Thyroid gland (tissue), 4 donors: ENCODE measurements at regions not wholly inside any gene's neighbourhood (a gene's known extent, or its start where the extent isn't known, plus 50 kb on each side); places are given as distances from the start of the nearest gene placed in this dataset.

Experiments
- POLR2A ChIP-seq, 2 donors: fragments of 450-650 bp; IDR thresholded peaks; one replicate each; pipeline ENCODE4 v1.6.1; 2017; ENCODE audit warnings: antibody characterized with exemption in 2 of 2, mild to moderate bottlenecking in 2 of 2, moderate library complexity in 1 of 2
- TF ChIP-seq, protein P1 (sequence below), 6 experiments: fragments of 200-600 bp in 3 of 6; fragments of 450-650 bp in 3 of 6; sonication (generic) in 3 of 6; IDR thresholded peaks; one replicate each; pipeline ENCODE4 v1.5.1; 2016 to 2019; ENCODE audit warnings: antibody characterized with exemption in 6 of 6, mild to moderate bottlenecking in 2 of 6, inconsistent platforms in 1 of 6, moderate library complexity in 1 of 6

DNA sequence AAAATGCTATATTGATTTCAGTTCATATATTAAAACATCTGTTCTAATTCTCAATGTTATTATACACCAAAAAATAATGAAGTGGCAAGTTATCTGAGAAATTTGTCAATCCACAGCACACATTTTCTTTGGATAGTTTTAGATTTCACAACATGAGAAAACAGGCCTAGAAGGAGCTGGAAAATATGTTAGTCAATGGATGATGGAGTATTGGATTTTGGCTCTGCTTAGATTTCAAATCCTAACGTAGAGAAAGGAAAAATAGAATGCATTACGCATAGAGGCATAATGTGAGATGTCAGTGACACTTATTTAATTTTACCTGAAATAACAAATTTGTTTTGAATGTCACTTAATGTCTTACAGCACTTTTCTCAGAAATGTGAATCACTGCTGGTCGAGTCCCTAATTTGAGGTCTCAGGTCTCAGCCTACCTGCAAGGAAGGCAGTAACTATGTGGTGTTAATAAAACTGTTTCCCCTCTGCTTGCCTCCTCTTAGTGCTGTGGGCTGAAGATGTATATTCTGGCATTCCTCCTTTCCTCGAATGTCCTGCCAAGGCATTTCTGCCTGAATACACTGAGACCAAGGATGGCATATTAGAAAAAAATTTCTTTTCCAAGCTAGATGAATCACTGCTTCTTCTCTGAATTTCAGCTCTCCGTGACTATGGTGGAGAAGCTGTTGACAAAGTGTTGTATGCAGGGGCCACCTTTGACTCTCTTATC is 232.4 kb downstream of the POSTN start:
- TF ChIP-seq, protein P1, sequence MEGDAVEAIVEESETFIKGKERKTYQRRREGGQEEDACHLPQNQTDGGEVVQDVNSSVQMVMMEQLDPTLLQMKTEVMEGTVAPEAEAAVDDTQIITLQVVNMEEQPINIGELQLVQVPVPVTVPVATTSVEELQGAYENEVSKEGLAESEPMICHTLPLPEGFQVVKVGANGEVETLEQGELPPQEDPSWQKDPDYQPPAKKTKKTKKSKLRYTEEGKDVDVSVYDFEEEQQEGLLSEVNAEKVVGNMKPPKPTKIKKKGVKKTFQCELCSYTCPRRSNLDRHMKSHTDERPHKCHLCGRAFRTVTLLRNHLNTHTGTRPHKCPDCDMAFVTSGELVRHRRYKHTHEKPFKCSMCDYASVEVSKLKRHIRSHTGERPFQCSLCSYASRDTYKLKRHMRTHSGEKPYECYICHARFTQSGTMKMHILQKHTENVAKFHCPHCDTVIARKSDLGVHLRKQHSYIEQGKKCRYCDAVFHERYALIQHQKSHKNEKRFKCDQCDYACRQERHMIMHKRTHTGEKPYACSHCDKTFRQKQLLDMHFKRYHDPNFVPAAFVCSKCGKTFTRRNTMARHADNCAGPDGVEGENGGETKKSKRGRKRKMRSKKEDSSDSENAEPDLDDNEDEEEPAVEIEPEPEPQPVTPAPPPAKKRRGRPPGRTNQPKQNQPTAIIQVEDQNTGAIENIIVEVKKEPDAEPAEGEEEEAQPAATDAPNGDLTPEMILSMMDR (IDR thresholded peaks at IDR 0.05), result no peak
- no peak for TF ChIP-seq POLR2A (IDR thresholded peaks at IDR 0.05)
